CD4-positive, alpha-beta T cell (primary cell): ENCODE measurements at regions not wholly inside any gene's neighbourhood (a gene's known extent, or its start where the extent isn't known, plus 50 kb on each side); places are given as distances from the start of the nearest gene placed in this dataset.

Source experiments
- ATAC-seq: fragments of 200-7000 bp; cut with Tn5 transposase; one replicate; pipeline ENCODE4 v1.10.0; 2022; ENCODE audit warnings: mild to moderate bottlenecking; ENCODE audit not compliant: poor library complexity
- CTCF ChIA-PET: fragments of 350-600 bp; sonication (Branson Sonifier 250); formaldehyde crosslinking; loops from one replicate; lab custom pipeline; 2021; ENCODE audit warnings: antibody characterized with exemption, inconsistent platforms; lab: Charles Lee
- POLR2A ChIA-PET: fragments of 350-600 bp; sonication (Branson Sonifier 250); formaldehyde crosslinking; loops from one replicate; lab custom pipeline; 2021; ENCODE audit warnings: antibody characterized with exemption, inconsistent platforms; lab: Charles Lee
- DNase-seq, 14 experiments: peaks; one replicate each; pipeline ENCODE4 v3.0.0-alpha.2; 2013 to 2020; ENCODE audit warnings: mixed read lengths in 2 of 14
- H3K27ac ChIP-seq, 2 donors: one replicate each; pipeline versions ENCODE4 v1.5.1 to v1.7.0; 2013; ENCODE audit warnings: low read length in 2 of 2, low read depth in 1 of 2, mild to moderate bottlenecking in 1 of 2
- H3K27me3 ChIP-seq, 2 experiments: 1 replicate in 1 of 2; 2 replicates in 1 of 2; pipeline versions ENCODE4 v1.6.1 to v1.7.0; 2013; ENCODE audit warnings: low read length in 2 of 2, control low read depth in 1 of 2, mild to moderate bottlenecking in 1 of 2, moderate library complexity in 1 of 2; ENCODE audit not compliant: insufficient read depth in 2 of 2, control insufficient read depth in 1 of 2
- H3K36me3 ChIP-seq: one replicate; pipeline ENCODE4 v1.6.1; 2013; ENCODE audit warnings: low read length, control low read depth; ENCODE audit not compliant: insufficient read depth
- H3K4me1 ChIP-seq: one replicate; pipeline ENCODE4 v1.6.1; 2013; ENCODE audit warnings: low read length, control low read depth; ENCODE audit not compliant: insufficient read depth
- H3K4me3 ChIP-seq: one replicate; pipeline ENCODE4 v1.5.1; 2013; ENCODE audit warnings: mild to moderate bottlenecking, low read length, moderate library complexity
- H3K9me3 ChIP-seq, 2 experiments: 1 replicate in 1 of 2; 2 replicates in 1 of 2; pipeline versions ENCODE4 v1.6.1 to v1.7.0; 2013; ENCODE audit warnings: low read length in 2 of 2, mild to moderate bottlenecking in 2 of 2, control low read depth in 1 of 2, moderate library complexity in 1 of 2; ENCODE audit not compliant: control insufficient read depth in 1 of 2, insufficient read depth in 1 of 2
- H3K27ac Mint-ChIP-seq: one replicate; pipeline ENCODE4 v1.8.0; 2020; ENCODE audit warnings: mixed read lengths
- H3K27me3 Mint-ChIP-seq: one replicate; pipeline ENCODE4 v1.8.0; 2021; ENCODE audit warnings: mixed read lengths
- H3K36me3 Mint-ChIP-seq: one replicate; pipeline ENCODE4 v1.8.0; 2021; ENCODE audit warnings: low read depth, mixed read lengths
- H3K4me1 Mint-ChIP-seq: one replicate; pipeline ENCODE4 v1.8.0; 2021; ENCODE audit warnings: low read depth, mixed read lengths
- H3K4me3 Mint-ChIP-seq: one replicate; pipeline ENCODE4 v1.8.0; 2020; ENCODE audit warnings: mild to moderate bottlenecking, mixed read lengths
- H3K9me3 Mint-ChIP-seq: one replicate; pipeline ENCODE4 v1.8.0; 2020; ENCODE audit warnings: mixed read lengths
- intact Hi-C, 2 experiments: fragments of 100-400 bp; cut with DNase I in 1 of 2; cut with micrococcal nuclease in 1 of 2; formaldehyde crosslinking; loops; one replicate each; pipeline versions ENCODE4 v1.15.1 to v1.9.0; 2023 to 2025; cut with DNase I, micrococcal nuclease
- TF ChIP-seq, protein P1 (sequence below): fragments of 200-600 bp; IDR thresholded peaks from one replicate; pipeline ENCODE4 v1.8.0; 2022; ENCODE audit warnings: antibody characterized with exemption, mild to moderate bottlenecking

DNA sequence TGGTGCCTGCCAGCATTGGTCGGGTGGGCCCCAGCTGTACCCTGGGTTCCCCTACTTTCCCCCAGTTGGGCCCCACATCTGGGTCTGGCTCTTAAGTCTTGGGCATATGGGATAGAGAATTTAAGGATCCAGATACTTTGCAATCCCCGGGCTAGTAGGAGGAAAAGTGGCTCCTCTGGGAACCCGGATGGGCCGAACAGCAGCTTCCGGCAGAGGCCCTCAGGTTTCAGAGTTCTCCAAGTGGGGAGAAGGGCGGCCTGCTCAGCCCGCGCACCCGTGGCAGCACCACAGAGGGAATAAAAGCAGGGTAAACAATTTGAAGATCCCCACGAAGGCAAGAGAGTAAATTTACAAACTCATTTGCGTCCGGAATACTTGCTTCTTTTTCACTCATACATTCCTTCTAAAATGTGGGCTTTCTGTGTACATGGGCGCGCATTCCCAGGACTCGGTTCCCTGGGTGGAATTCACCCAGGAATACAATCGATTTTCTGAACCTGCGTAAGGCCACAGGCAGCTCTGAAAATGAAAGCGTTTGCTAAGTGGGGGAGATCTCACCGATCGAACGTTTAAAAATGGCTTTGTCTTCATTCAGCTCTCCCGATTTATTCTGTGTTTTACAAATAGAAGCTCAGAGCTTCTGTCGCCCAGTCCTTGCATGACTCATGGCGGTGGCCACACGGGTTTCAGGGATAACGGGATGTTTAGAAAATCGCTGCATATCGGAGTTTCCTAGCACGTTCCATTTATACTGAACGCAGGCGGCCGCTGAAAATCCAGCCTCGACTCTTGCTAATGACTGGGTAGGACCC, 74.0 kb upstream of the POLG start:
- Histone ChIP-seq H3K4me3 (peak overlapping the region; percentile 48), H3K27ac (no peak overlapping the region), H3K36me3 (no peaks in the 10 kb centered on the region), H3K9me3 (peaks cover 0 to 45% of the 10 kb centered on the region in 2 experiments), H3K4me1 (peaks cover 60% of the 10 kb centered on the region), H3K27me3 (peaks cover 97 to 99% of the 10 kb centered on the region in 2 experiments)
- ChIA-PET CTCF (interaction anchor here (3.4 kb wide), 1 partner anchor 50 kb away, joined by 13 read pairs; no protein-coding TSS in a partner anchor), POLR2A (no interaction called here)
- ATAC-seq (no peak), DNase-seq (peak in 1 of 14 experiments; percentile 25)
- H3K9me3 Mint-ChIP-seq: no peaks in the 10 kb centered on the region
- TF ChIP-seq, protein P1, sequence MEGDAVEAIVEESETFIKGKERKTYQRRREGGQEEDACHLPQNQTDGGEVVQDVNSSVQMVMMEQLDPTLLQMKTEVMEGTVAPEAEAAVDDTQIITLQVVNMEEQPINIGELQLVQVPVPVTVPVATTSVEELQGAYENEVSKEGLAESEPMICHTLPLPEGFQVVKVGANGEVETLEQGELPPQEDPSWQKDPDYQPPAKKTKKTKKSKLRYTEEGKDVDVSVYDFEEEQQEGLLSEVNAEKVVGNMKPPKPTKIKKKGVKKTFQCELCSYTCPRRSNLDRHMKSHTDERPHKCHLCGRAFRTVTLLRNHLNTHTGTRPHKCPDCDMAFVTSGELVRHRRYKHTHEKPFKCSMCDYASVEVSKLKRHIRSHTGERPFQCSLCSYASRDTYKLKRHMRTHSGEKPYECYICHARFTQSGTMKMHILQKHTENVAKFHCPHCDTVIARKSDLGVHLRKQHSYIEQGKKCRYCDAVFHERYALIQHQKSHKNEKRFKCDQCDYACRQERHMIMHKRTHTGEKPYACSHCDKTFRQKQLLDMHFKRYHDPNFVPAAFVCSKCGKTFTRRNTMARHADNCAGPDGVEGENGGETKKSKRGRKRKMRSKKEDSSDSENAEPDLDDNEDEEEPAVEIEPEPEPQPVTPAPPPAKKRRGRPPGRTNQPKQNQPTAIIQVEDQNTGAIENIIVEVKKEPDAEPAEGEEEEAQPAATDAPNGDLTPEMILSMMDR: no peak
- H3K4me1 Mint-ChIP-seq: peaks cover 48% of the 10 kb centered on the region
- H3K27me3 Mint-ChIP-seq: peaks cover 100% of the 10 kb centered on the region
- H3K27ac Mint-ChIP-seq: no peak overlapping the region
- H3K36me3 Mint-ChIP-seq: no peaks in the 10 kb centered on the region
- H3K4me3 Mint-ChIP-seq: peak overlapping the region; percentile 83
- intact Hi-C loops: no loop called here

DNA sequence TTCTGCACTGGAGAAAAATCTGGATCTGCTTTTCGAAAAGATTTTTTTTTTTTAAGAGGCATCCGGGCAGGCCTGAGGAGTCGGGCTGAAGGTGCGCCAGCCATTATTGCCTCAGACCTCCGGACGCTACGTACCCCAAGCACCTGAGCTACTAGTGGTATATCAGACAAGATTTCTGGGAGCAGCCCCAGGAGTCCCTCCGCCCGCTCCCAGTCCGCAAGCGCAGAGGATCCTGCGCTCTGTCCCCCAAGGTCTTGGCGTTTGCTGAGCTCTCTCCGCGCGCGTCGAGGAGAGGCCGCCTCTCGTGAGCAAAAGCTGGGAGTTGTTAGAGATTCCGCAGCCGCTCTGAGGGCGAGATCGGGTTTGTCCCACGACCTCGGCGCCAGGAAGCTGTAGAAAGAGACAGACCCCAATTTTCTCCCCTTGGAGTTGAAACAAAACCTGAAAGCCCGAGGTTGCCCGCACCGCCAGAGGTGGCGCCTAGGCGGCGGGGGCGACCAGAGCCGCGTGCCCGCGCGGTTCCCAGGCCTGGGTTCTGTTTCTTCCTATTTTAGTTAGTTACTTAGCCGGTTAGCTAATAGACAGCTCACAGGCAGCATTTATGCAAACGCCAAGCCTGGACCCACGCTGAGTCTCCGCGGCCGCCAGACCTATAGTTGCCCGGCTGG, 72.5 kb upstream of the POLG start:
- ChIA-PET POLR2A (interaction anchor here (0.8 to 1.0 kb wide), 2 partner anchors 28 to 91 kb away, joined by 3 read pairs; no protein-coding TSS in a partner anchor), CTCF (interaction anchor here (3.4 kb wide), 1 partner anchor 49 kb away, joined by 13 read pairs; no protein-coding TSS in a partner anchor)
- ATAC-seq (no peak), DNase-seq (peak in 2 of 14 experiments; percentile 39 to 41)
- no peak overlapping the region for H3K4me3 ChIP-seq
- H3K9me3 ChIP-seq: peaks cover 0 to 44% of the 10 kb centered on the region in 2 experiments
- peaks cover 44% of the 10 kb centered on the region for H3K4me1 Mint-ChIP-seq
- intact Hi-C loops: no loop called here
- H3K4me1 ChIP-seq: peaks cover 60% of the 10 kb centered on the region
- H3K27ac ChIP-seq: no peak overlapping the region
- no peaks in the 10 kb centered on the region for H3K36me3 ChIP-seq
- peaks cover 95 to 99% of the 10 kb centered on the region in 2 experiments for H3K27me3 ChIP-seq
- peaks cover 100% of the 10 kb centered on the region for H3K27me3 Mint-ChIP-seq
- H3K9me3 Mint-ChIP-seq: no peaks in the 10 kb centered on the region
- TF ChIP-seq, protein P1: no peak
- H3K4me3 Mint-ChIP-seq: peak overlapping the region; percentile 69
- no peak overlapping the region for H3K27ac Mint-ChIP-seq
- no peaks in the 10 kb centered on the region for H3K36me3 Mint-ChIP-seq

DNA sequence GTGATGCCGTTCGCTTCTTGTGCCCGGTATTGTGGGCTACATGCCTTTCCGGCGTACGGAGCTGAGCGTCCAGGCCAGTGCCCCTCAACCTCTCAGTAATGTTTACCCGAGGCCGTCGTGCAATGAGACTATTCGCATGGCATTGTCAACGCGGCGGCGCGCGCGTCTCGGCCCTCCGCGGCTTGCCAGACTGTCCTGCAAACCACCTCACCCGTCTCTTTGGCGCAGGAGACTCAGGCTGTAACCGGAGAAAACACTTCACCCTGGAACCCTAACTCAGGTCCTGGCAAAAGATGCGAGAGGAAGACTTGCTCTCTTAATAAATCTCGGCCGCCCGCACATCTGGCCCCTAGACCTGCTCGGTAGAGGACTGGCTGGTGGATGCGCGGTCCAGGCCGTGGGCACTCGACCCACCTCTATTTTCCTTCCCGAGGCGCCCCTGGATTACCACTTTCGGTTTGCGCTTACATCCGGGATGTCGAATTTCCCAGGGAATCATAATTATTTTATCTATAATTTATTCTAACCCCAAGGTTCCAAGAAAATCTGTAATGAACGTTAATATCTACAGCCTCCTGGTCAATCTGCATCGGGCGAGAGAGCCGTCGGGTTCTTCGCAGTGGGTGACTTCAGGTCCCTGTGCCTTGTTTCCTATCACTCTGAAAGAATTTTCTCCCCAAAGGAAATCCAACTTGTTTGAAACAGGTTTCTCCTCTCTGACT, 71.8 kb upstream of the POLG start:
- intact Hi-C loops: no loop called here
- TF ChIP-seq, protein P1: no peak
- H3K36me3 Mint-ChIP-seq: no peaks in the 10 kb centered on the region
- peaks cover 0 to 37% of the 10 kb centered on the region in 2 experiments for H3K9me3 ChIP-seq
- H3K27me3 ChIP-seq: peaks cover 92 to 99% of the 10 kb centered on the region in 2 experiments
- ChIA-PET POLR2A (interaction anchor here (1.0 kb wide), 1 partner anchor 27 kb away, joined by 3 read pairs; no protein-coding TSS in a partner anchor), CTCF (no interaction called here)
- H3K27ac Mint-ChIP-seq: no peak overlapping the region
- H3K27ac ChIP-seq: no peak overlapping the region
- ATAC-seq (no peak), DNase-seq (no peak)
- H3K4me3 ChIP-seq: no peak overlapping the region
- H3K27me3 Mint-ChIP-seq: peaks cover 100% of the 10 kb centered on the region
- H3K36me3 ChIP-seq: no peaks in the 10 kb centered on the region
- peaks cover 56% of the 10 kb centered on the region for H3K4me1 ChIP-seq
- H3K9me3 Mint-ChIP-seq: no peaks in the 10 kb centered on the region
- peak overlapping the region; percentile 69 for H3K4me3 Mint-ChIP-seq
- H3K4me1 Mint-ChIP-seq: peaks cover 39% of the 10 kb centered on the region
